H9 (cell line): ENCODE measurements at regions not wholly inside any gene's neighbourhood (a gene's known extent, or its start where the extent isn't known, plus 50 kb on each side); places are given as distances from the start of the nearest gene placed in this dataset.

Source experiments
- DNase-seq: peaks from one replicate; pipeline ENCODE4 v3.0.0-alpha.2; 2017
- H2AFZ ChIP-seq: one replicate; pipeline ENCODE4 v1.6.1; 2013; ENCODE audit warnings: mild to moderate bottlenecking, low read length, control low read depth, moderate library complexity
- H2AK5ac ChIP-seq: 2 replicates; pipeline ENCODE4 v1.6.1; 2013; ENCODE audit warnings: low read length, control low read depth, mixed read lengths; ENCODE audit not compliant: insufficient read length
- H2BK120ac ChIP-seq: one replicate; pipeline ENCODE4 v1.6.1; 2013; ENCODE audit warnings: low read depth, mild to moderate bottlenecking, low read length, control low read depth, inconsistent platforms; ENCODE audit not compliant: poor library complexity, severe bottlenecking
- H2BK12ac ChIP-seq: 2 replicates; pipeline ENCODE4 v1.6.1; 2013; ENCODE audit warnings: low read length, control low read depth, mixed read lengths, low read depth; ENCODE audit not compliant: insufficient read length
- H2BK15ac ChIP-seq: 2 replicates; pipeline ENCODE4 v1.6.1; 2013; ENCODE audit warnings: low read depth, low read length, control low read depth
- H2BK20ac ChIP-seq: one replicate; pipeline ENCODE4 v1.6.1; 2013; ENCODE audit warnings: low read depth, mild to moderate bottlenecking, low read length, control low read depth, inconsistent platforms; ENCODE audit not compliant: poor library complexity, severe bottlenecking
- H2BK5ac ChIP-seq: 2 replicates; pipeline ENCODE4 v1.6.1; 2013; ENCODE audit warnings: low read length, control low read depth, mixed read lengths; ENCODE audit not compliant: insufficient read length
- H3K14ac ChIP-seq: 2 replicates; pipeline ENCODE4 v1.6.1; 2013; ENCODE audit warnings: low read length, control low read depth; ENCODE audit not compliant: insufficient read depth
- H3K18ac ChIP-seq: 2 replicates; pipeline ENCODE4 v1.6.1; 2013; ENCODE audit warnings: low read depth, mild to moderate bottlenecking, mixed read lengths, low read length, control low read depth; ENCODE audit not compliant: insufficient read length
- H3K23ac ChIP-seq: 2 replicates; pipeline ENCODE4 v1.6.1; 2013; ENCODE audit warnings: low read length, control low read depth, mixed read lengths, low read depth; ENCODE audit not compliant: insufficient read length
- H3K23me2 ChIP-seq: 2 replicates; pipeline ENCODE4 v1.6.1; 2013; ENCODE audit warnings: low read depth, mild to moderate bottlenecking, mixed read lengths, low read length, control low read depth; ENCODE audit not compliant: insufficient read length, poor library complexity, severe bottlenecking
- H3K27ac ChIP-seq: 2 replicates; pipeline ENCODE4 v1.5.1; 2013; ENCODE audit warnings: low read length, control low read depth, mixed read lengths, low read depth; ENCODE audit not compliant: insufficient read length
- H3K27me3 ChIP-seq: 2 replicates; pipeline ENCODE4 v1.6.1; 2013; ENCODE audit warnings: low read length, control low read depth, inconsistent platforms; ENCODE audit not compliant: insufficient read depth
- H3K4ac ChIP-seq: 2 replicates; pipeline ENCODE4 v1.6.1; 2013; ENCODE audit warnings: low read depth, mild to moderate bottlenecking, control low read depth, inconsistent platforms, low read length, moderate library complexity
- H3K4me1 ChIP-seq: 2 replicates; pipeline ENCODE4 v1.6.1; 2013; ENCODE audit warnings: low read length, control low read depth, inconsistent platforms; ENCODE audit not compliant: insufficient read depth
- H3K4me2 ChIP-seq: 2 replicates; pipeline ENCODE4 v1.6.1; 2013; ENCODE audit warnings: low read length, control low read depth, mixed read lengths; ENCODE audit not compliant: insufficient read length, insufficient read depth
- H3K56ac ChIP-seq: 2 replicates; pipeline ENCODE4 v1.6.1; 2013; ENCODE audit warnings: low read depth, mild to moderate bottlenecking, mixed read lengths, low read length, control low read depth; ENCODE audit not compliant: insufficient read length
- H3K79me1 ChIP-seq: 2 replicates; pipeline ENCODE4 v1.6.1; 2013; ENCODE audit warnings: low read depth, mild to moderate bottlenecking, moderate library complexity, low read length, control low read depth, inconsistent platforms; ENCODE audit not compliant: insufficient read depth, poor library complexity, severe bottlenecking
- H3K79me2 ChIP-seq: 2 replicates; pipeline ENCODE4 v1.6.1; 2013; ENCODE audit warnings: low read length, control low read depth, inconsistent platforms; ENCODE audit not compliant: insufficient read depth
- H3K9ac ChIP-seq: 2 replicates; pipeline ENCODE4 v1.6.1; 2013; ENCODE audit warnings: low read length, control low read depth, mixed read lengths; ENCODE audit not compliant: insufficient read length; ENCODE audit errors: extremely low read depth
- H3K9me3 ChIP-seq: one replicate; pipeline ENCODE4 v1.6.1; 2013; ENCODE audit warnings: low read depth, low read length, inconsistent platforms; ENCODE audit not compliant: control insufficient read depth
- H3T11ph ChIP-seq: one replicate; pipeline ENCODE4 v1.6.1; 2013; ENCODE audit warnings: mild to moderate bottlenecking, low read length, control low read depth, inconsistent platforms
- H4K20me1 ChIP-seq: one replicate; pipeline ENCODE4 v1.6.1; 2013; ENCODE audit not compliant: control insufficient read depth, insufficient read length, insufficient read depth
- H4K5ac ChIP-seq: 2 replicates; pipeline ENCODE4 v1.6.1; 2013; ENCODE audit warnings: low read depth, mild to moderate bottlenecking, mixed read lengths, low read length, control low read depth; ENCODE audit not compliant: insufficient read length
- H4K8ac ChIP-seq: replicated peaks from 2 replicates; pipeline ENCODE4 v1.6.1; 2013; ENCODE audit warnings: low read length, control low read depth, mixed read lengths, low read depth; ENCODE audit not compliant: insufficient read length
- H4K91ac ChIP-seq: 2 replicates; pipeline ENCODE4 v1.6.1; 2013; ENCODE audit warnings: low read depth, mild to moderate bottlenecking, moderate library complexity, mixed read lengths, low read length, control low read depth; ENCODE audit not compliant: insufficient read length
- H3K27ac Mint-ChIP-seq, 3 experiments: 2 replicates in 2 of 3; 3 replicates in 1 of 3; pipeline ENCODE4 v1.8.0; 2020 to 2021; ENCODE audit warnings: mixed read lengths in 3 of 3, mild to moderate bottlenecking in 1 of 3, moderate library complexity in 1 of 3
- H3K27me3 Mint-ChIP-seq: 2 replicates; pipeline ENCODE4 v1.8.0; 2021; ENCODE audit warnings: low read depth, mild to moderate bottlenecking, moderate library complexity, mixed read lengths
- H3K36me3 Mint-ChIP-seq, 3 experiments: 2 replicates in 2 of 3; 3 replicates in 1 of 3; pipeline ENCODE4 v1.8.0; 2020 to 2021; ENCODE audit warnings: low read depth in 3 of 3, mixed read lengths in 3 of 3; ENCODE audit not compliant: insufficient read depth in 1 of 3
- H3K4me1 Mint-ChIP-seq, 2 experiments: 2 replicates each; pipeline ENCODE4 v1.8.0; 2020; ENCODE audit warnings: mixed read lengths in 2 of 2
- H3K4me3 Mint-ChIP-seq, 2 experiments: 2 replicates in 1 of 2; 3 replicates in 1 of 2; pipeline ENCODE4 v1.8.0; 2020 to 2021; ENCODE audit warnings: mild to moderate bottlenecking in 2 of 2, mixed read lengths in 2 of 2, moderate library complexity in 1 of 2
- H3K9me3 Mint-ChIP-seq, 2 experiments: 2 replicates in 1 of 2; 3 replicates in 1 of 2; pipeline ENCODE4 v1.8.0; 2020; ENCODE audit warnings: mild to moderate bottlenecking in 2 of 2, mixed read lengths in 2 of 2, moderate library complexity in 1 of 2
- WGBS: extraction: QIAGEN DNeasy Blood & Tissue Kit; methylation state at CpG from one replicate; pipeline ENCODE4 v1.1.7; 2013; ENCODE audit warnings: missing lambda C conversion rate, low lambda C conversion rate, mixed read lengths; ENCODE audit not compliant: insufficient read length; ENCODE audit errors: extremely low coverage; 5-methylcytosine and 5-hydroxymethylcytosine counted together
- TF ChIP-seq, protein P1 (sequence below): fragments of 200-600 bp; sonication (generic); conservative IDR thresholded peaks from 3 replicates; pipeline ENCODE4 v1.8.0; 2021; ENCODE audit warnings: antibody characterized with exemption, mild to moderate bottlenecking

DNA sequence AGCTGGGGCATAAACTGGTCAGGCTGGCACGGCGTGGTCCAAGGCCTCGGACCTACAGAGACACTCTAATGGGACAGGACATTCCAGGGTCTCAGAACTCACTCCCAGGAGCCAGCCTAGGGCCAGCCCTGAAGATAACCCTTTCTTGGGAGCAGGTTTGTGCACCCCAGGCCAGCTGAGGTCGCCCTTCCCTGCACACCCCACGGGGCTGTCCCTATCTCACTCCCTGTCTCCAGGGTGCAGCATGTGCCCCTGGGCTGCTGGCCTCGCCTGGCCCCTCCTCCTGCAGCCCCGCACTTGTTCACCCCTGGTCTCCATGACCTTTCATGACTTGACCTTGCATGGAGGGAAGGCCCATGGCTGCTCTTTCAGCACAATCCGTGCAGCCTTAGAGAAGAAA lies 1321.8 kb downstream of the BRD1 start:
- no peak overlapping the region for H3K4ac ChIP-seq
- peaks cover 6% of the 10 kb centered on the region; the same call in 1 of the 2 replicates for H3K4me1 ChIP-seq
- H3K27ac Mint-ChIP-seq: no peak overlapping the region
- no peak overlapping the region for H2BK5ac ChIP-seq
- no peak overlapping the region for H2BK12ac ChIP-seq
- no peaks in the 10 kb centered on the region for H4K20me1 ChIP-seq
- H3K14ac ChIP-seq: no peak overlapping the region
- peaks cover 3% of the 10 kb centered on the region for H3K79me1 ChIP-seq
- no peaks in the 10 kb centered on the region for H3K27me3 Mint-ChIP-seq
- no peak overlapping the region for H3K4me3 Mint-ChIP-seq
- H3K18ac ChIP-seq: no peak overlapping the region
- no peaks in the 10 kb centered on the region for H3K9me3 ChIP-seq
- TF ChIP-seq, protein P1, sequence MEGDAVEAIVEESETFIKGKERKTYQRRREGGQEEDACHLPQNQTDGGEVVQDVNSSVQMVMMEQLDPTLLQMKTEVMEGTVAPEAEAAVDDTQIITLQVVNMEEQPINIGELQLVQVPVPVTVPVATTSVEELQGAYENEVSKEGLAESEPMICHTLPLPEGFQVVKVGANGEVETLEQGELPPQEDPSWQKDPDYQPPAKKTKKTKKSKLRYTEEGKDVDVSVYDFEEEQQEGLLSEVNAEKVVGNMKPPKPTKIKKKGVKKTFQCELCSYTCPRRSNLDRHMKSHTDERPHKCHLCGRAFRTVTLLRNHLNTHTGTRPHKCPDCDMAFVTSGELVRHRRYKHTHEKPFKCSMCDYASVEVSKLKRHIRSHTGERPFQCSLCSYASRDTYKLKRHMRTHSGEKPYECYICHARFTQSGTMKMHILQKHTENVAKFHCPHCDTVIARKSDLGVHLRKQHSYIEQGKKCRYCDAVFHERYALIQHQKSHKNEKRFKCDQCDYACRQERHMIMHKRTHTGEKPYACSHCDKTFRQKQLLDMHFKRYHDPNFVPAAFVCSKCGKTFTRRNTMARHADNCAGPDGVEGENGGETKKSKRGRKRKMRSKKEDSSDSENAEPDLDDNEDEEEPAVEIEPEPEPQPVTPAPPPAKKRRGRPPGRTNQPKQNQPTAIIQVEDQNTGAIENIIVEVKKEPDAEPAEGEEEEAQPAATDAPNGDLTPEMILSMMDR: no peak
- H4K5ac ChIP-seq: peak overlapping the region; percentile 36
- peaks cover 3% of the 10 kb centered on the region for H3K23me2 ChIP-seq
- no peak overlapping the region for H2AK5ac ChIP-seq
- H4K91ac ChIP-seq: no peak overlapping the region
- peaks cover 19 to 22% of the 10 kb centered on the region in 2 experiments for H3K4me1 Mint-ChIP-seq
- no CpG with 5 or more reads among the region's 8 CpGs for WGBS
- H3K36me3 Mint-ChIP-seq: peaks cover 0 to 2% (median 0%) of the 10 kb centered on the region in 3 experiments; a peak in 1 of 7 replicates
- DNase-seq: no peak
- H3T11ph ChIP-seq: no peak overlapping the region
- no peak overlapping the region for H3K56ac ChIP-seq
- peaks cover 6% of the 10 kb centered on the region; the same call in 1 of the 2 replicates for H3K79me2 ChIP-seq
- H2BK20ac ChIP-seq: no peak overlapping the region
- H3K27me3 ChIP-seq: no peaks in the 10 kb centered on the region
- no peak overlapping the region for H3K23ac ChIP-seq
- H3K27ac ChIP-seq: no peak overlapping the region
- no peak overlapping the region for H3K4me2 ChIP-seq
- no peak overlapping the region for H2BK15ac ChIP-seq
- no peak overlapping the region for H4K8ac ChIP-seq
- H3K9me3 Mint-ChIP-seq: no peaks in the 10 kb centered on the region
- H2BK120ac ChIP-seq: no peak overlapping the region
- H3K9ac ChIP-seq: no peak overlapping the region
- no peak overlapping the region for H2AFZ ChIP-seq
